GM18511 (cell line): ENCODE measurements at regions not wholly inside any gene's neighbourhood (a gene's known extent, or its start where the extent isn't known, plus 50 kb on each side); places are given as distances from the start of the nearest gene placed in this dataset.

Experiments used
- ATAC-seq: cut with Tn5 transposase; IDR thresholded peaks from one replicate; pipeline ENCODE4 v1.9.1; 2021; ENCODE audit warnings: mild to moderate bottlenecking, moderate library complexity; ENCODE audit not compliant: unreplicated experiment

DNA sequence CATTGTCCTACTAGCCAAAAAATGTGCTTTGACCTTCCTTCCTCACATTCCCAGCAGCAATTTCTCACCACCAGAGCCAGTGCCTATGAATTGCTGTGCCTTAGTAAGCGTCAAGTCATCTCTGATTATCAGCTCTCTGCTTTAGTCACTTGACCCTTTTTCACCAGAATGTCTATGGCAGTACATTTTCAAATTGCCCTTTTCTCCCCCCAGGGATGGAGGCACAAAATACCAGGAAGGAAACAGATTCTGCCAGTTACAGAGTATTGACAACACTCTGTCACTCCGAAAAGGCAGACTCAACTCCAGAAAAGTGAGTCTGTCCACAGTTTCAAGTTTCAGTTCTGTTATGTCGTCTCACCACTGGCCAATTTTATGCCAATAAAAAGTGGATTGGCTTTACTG lies 167.4 kb downstream of the TNFSF18 start:
- ATAC-seq = peak; percentile 93

DNA sequence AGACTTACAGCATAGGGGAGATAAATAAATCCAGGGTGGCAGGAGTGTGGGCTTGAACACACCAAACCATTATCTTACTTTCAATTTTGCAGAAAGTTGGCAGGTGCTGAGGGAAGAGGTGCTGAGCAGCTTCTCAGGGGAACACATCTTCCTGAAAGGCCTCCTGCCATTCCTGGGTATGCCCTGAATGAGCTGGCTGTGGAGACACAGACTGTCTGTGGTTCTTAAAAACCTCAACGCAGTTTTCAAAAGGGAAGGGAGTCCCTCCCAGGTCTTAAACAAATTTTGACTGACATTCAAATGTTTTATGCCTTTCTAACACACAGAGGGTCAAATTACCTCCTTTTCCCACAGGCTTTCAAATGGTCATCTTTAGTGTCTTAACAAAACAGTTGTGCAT lies 166.9 kb downstream of the TNFSF18 start:
- peak; percentile 43 for ATAC-seq

DNA sequence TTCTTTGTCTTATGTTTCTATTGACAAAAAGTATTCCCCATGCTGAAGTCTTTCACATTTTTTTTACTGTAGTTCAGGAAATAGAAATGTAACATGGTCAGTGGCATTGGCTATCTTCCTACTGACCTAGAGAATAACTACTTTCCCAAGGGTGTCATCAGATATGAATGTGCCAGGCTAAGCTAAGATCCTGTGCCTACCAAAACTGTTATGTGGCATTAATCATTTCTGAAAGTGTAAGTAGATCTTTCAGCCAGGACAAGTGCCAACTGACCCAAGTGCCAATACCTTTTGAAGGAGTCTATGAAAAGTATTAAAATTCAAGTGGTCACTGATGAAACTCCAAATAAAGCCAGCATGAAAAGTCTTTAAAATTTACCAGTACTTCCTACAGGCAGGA lies 165.3 kb downstream of the TNFSF18 start:
- ATAC-seq = no peak

DNA sequence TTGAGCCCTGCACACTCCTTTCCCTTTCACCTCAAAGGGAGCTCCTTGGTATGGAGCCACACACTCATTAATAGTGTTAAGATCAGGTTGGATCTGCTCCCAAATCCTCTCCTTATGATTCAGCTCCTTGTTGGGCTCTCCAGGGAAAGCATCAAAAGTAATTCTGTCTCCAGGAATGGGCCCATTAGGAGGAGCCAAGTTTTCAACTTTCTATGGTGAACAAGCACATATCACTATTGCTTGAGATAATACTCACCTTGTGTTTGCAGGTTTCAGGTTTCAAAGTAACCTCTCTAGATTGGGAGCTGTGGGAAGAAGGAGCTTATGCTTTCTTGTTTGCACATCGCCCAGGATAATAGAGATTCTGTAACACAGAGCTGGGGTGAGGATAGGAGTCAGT lies 164.8 kb downstream of the TNFSF18 start:
- no peak for ATAC-seq

DNA sequence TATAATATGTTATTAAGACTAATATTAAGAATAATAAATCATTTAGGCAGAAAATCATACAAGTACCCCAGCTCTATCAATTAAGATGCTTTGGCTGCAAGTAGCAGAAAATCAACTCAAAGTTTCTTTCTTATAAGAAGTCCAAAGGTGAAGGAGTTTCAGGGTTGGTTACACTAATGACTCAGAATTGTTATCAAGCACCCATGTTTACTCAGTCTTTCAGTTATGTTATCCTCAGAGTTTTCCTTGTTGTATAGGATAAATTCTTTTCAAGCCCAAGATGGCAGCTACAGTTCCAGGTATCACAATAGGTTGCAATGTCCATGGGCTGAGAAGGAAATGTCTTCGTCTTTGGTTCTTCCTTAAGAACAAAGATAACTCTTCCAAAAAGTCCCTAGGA lies 163.6 kb downstream of the TNFSF18 start:
- no peak for ATAC-seq

DNA sequence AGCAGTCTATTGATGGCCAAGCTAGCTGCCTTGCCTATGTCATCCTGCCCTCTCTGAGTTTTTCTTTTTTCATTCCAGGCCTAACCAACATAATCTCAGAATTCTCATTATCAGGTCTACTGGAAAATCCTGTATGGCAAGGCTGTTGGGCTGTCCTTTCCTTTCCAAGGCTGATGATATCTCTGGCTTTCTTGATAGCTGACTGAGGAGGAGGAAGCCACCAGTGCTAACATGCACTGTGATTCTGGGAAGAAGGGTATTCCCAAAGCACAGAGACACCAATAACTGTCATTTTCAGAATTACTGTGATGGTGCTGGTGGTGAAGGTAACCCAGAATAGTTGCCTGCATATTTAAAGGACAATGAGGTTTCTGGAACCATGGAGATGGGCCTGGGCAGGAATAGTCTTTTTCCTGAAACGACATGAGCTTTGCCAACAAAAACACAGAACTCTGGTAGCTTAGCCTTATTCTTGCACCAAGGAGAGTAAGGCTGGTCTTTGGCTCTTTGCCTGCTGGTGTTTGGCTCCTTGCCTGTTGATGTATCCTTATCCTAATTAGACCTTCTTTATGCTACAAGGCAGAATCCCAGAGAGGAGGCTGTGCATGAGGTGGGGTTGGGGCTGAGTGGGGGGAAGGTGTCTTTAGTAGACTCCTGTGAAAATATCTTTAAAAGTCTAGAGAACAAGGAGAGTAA lies 157.4 kb downstream of the TNFSF18 start:
- ATAC-seq = no peak

DNA sequence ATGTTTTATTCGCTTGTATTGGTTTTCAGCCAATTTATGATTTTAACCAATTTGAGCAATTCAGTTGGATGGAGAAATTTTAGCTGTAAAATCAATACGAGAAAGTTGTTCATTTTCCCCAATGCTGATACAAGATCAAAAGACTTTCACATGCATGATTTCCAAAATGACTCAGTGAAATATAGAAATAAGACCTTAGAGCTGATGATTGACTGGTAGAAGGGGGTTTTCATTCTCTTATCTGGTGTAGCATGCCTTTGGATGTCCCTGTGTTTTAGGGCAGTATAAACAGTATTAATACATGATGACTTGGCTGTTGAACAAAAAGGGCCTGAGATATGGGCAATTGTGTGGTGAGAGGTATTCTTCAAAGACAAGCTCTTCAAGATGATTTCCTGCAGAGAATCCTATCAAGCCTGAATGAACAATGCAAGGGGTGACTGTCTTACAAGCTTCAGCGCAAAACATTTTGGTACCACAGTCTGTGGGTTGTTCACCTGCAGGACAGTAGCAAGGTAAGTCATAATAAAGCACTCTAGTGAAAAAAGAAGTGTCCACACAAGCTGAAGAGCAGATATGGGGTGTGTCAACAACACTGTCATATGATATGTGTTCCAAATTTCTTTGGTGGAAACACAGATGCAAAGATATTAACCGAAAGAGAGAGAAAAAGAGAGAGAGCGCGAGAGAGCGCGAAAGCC lies 156.2 kb downstream of the TNFSF18 start:
- no peak for ATAC-seq

DNA sequence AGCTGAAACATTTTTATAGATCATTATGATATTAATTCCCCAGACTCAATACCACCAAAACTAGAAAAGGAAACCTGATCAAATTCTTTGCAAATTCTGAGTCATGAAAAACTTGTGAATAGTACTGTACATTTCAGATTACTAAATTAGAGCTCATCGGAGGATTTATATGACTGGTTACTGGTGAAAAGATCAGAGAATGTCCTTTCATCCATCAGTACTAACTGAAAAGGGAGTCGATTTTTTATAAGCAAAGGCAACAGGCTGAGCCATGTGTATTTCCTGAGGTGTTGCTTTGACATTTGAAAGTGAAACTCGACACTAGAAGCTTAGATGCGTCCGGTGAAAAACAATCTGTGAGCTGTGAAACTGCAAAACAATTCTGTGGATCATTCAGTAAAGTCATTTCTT lies 155.7 kb downstream of the TNFSF18 start:
- peak; percentile 83 for ATAC-seq

DNA sequence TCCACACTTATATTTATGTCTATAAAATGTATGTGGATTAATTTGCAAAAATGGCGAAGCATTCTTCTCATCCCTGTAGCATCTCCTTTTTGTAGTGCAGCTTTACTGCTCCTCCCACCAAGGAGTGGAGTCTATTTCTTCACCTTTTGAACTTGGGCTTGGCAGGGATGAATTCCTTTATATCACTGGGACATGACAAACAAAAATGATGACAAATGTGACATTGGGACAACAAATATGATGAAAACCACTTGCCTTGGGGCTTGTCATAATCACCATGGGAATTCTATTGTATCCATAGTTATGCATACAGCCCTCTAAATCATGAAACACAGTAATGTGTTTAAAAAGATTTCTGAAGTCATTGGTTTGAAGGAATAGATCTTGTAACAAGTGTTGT lies 155.0 kb downstream of the TNFSF18 start:
- ATAC-seq = no peak

DNA sequence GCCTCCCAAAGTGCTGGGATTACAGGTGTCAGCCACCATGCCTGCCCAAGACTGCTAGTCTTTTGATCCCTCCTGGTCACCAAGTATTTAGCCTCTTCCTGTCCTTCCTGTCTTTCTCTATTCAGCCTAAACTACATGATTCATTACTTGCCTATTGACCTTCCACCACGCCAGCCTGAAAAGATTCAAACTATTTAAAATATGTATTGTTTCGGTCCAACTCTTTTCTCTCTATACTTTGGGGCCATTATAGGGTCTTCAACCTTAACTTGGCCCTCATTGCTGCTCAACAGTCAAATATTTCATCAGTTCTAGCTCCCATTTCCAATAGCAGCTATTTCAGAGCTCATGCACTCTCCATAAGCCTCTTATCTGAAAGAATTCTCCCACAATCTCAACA lies 153.0 kb downstream of the TNFSF18 start:
- ATAC-seq = no peak

DNA sequence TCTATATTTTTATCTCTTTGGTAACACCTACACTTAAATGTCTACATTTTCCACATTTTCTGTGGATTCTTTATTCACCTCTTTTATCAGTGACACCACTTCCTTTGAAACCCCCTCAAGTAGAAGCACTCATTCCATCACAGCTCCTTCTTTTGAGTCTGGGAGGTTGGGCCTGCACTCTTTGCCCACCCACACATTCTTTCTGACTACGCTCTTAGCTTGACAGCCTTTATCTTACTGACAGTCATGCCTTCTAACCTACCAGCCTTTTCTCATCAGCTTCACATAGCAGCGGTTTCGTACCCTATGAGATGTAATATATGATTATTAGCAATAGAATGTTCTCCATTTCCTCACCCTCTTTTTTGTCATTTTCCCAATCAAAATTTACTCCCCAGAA lies 151.9 kb downstream of the TNFSF18 start:
- ATAC-seq = no peak

DNA sequence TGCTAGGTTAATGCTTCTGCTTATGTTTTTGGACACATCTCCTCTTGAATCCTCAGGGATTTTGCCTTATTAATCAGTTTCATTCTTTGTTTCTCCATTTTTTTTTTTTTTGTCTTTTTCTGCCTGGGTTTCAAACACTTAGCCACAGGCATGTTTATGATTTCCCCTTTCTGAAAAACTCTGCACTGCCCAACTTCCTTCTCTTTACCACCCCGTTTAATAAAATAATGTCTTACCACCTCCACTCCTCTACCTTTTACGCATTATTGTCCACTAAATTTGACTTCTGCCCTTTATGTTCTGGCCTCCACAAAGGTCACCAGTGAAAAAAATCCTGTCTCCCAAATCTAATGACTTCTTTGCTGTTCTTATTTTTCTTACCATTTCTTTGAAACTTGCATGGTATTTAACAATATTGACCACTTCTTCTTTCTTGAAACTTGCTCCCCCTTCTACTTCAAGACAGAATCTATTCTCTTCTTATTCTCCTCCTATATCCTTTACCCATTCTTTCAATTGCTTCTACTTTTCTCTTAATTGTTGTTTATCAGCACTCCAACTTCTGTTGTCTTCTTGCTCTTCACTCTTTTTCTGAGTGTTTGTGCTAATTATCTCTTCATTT lies 150.3 kb downstream of the TNFSF18 start:
- ATAC-seq = no peak

DNA sequence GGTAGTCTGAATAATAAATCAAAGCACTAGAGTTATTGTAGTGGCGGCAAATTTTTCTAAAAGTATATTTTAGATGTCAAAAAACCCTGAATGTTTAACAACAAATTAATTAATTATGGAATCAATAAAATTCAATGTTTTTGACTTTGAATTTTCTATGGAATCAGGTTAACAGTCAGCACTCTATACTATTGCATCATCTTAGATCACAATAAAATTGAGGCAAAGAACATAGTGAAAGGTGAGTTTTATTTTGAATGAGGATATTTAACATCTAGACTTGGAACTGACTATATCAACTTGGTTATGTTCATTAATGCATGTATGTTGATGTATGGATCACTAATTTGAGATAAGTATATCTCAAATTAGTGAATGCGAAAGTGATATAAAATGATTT lies 148.5 kb downstream of the TNFSF18 start:
- ATAC-seq = no peak

DNA sequence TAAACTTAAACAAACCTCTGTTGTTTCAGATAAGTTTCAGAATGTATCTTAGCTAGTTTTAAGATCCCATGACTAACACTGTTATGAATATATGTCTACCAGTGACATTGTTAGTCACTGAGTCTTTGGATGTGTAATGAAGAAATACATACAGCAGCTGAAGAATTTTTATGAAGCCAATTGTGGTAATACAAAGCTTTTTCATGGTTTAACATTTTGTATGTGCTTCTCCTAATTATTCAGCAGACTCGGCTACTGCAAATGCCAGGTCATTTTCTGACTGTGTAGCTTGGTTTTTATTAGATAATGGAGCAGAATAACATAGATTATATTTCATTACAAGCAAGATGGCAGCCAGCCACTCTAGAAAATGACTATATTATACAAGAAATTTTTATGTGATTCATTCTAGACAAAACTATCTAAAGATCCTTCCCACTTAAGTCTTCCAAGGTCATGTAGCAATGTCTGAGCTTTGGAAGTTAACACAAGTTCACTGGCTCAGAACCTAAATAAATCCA lies 147.8 kb downstream of the TNFSF18 start:
- no peak for ATAC-seq

DNA sequence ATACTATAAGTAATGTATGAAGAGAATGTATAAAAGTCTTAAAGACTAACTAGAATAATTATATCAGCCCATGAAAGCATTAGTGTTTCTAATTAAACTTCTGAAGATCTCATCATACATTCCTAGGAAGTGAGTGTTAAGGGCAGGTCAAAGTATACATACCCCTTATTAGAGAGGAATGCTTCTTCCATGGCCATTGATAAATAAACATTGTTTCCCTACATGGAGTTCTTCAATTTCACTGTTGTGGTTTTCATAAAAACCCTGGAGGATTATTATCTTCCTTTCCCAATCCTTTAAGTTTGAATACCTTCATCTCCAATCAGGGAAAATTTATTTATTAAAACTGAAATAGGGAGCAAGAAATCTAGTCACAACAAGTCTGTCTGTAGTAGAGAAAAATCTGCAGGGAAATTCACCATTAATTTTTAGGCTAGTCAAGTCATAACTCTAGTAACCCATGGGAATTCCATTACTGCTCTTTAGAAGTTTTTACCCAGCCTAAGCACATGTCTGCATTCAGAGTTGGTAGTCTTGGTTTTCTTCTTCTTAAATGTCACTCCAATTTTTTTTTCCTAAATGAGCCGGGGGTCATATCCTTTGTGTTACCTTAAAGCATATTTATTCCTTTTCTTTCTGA lies 147.0 kb downstream of the TNFSF18 start:
- ATAC-seq = no peak

DNA sequence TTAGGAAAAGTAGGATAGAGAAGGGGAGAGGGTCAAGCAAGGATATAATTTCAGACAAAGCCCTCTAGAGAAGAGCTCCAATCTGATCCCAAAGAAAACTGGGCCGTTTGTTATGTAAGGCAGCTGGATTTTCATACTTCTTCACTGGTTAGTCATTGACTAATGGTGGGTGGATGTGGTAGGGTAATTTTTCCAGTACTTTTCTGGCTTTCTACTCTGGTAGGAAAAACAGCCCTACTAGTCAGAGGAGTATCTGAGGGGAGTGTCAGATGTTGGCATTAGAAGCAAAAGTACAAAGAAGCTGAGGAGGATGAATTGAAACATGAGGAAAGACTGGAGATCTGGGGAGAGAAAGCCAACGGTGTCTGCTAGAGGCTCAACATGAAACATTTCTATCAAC lies 145.3 kb downstream of the TNFSF18 start:
- ATAC-seq = no peak

DNA sequence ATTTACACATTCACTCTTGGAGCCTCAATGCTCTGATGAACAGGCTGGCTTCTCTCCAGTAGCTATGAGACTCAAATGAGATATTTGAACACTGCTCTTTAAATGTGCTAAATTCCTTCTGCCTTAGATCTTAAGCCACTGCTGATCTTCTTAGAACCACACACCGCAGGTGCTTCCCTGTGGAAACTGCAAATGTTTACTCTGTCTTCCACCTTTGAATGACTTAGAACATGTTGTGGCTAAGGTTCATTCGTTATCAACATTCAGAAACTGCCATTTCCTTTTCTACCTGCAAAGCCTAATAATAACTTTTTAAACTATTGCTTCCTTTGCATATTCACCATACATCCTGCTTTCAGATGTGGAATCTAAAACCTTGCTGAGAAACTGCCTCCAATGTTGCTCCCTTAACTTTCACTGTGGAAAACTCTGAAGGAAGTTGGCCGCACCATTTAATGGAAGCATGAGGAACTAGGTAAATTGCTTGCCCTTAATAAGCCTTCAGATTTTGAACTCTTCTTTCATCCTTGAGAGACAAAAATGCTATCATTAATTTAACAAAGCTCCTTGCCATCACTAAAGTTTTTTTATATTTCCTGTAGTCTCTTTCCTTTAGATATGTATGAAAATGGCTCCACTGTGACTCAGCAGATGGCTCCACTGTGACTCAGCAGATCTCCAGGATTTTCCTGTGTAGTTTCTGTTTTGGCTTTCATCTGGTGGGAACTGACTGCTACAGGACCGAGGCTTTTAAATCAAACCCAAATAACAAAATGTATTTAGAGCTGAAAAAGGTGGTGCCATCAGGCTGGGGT lies 143.8 kb downstream of the TNFSF18 start:
- ATAC-seq = no peak

DNA sequence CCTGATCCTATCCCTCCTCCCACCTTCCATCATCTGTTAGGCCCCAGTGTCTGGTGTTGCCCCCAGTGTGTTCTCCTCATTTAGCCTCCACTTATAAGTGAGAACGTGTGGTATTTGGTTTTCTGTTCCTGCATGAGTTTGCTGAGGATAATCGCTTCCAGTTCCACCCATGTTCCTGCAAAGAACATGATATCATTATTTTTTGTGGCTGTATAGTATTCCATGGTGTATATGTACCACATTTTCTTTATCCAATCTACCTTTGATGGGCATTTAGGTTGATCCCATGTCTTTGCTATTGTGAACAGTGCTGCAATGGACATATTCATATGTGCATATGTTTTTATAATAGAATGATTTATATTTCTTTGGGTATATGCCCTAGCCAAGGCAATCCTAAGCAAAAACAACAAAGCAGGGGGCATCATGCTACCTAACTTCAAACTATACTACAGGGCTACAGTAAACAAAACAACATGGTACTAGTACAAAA lies 142.9 kb downstream of the TNFSF18 start:
- ATAC-seq = no peak

DNA sequence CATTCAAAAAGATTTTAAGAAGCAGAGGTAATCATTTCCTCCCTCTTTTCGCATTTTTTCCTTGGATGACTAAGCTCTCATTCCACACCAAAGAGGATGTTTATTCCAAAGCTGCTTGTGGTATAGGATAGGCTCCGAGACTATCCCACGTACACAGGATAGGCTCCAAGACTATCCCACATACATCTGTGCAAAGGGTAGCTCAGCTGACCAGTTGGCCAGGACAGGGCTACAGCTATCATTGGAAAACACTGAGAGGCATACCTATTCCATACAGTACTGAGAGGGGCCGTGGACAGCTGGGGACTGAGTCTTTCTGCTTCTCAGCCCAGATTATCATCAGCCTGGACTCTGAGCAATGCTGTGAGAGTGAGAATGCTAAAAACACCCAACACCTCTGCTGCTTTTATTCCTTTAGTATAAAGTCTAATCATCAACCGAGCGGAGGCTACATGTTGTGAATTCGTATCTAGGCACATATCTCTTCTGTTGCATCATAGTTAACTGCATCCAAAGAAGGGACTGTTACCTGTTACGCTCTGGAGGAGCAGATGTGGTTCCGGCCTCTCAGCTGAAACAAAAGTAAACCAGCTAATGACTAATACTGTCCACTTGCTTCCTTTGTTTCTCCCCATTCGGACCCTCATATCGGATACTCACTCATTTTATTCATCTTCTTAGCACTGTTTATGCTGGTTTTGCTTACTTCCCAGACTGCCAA lies 141.0 kb downstream of the TNFSF18 start:
- ATAC-seq = no peak

DNA sequence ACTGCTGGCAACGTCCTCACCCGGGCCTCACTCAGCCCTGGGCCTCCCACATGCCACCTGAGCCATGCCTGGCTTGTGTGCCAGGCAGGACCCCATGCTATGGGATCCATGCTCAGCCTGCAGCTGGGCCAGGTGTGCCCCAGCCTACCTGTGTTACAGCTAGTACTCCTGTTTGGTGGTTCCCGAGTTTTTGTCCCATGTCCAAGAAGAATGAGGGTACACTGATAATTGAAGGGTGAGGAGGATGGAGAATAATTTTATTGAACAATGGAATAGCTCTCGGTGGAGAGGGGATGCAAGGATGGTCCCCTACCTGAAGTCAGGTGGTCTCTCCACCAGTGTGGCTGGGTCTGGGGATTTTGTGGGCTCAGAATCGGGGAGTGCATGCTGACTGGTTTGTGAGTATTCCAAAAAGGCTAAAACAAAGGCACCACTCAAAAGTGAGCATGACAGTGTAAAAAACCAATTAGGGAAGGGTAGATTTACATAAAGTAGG lies 137.9 kb downstream of the TNFSF18 start:
- ATAC-seq = no peak
